HG03442 (cell line): ENCODE measurements at regions not wholly inside any gene's neighbourhood (a gene's known extent, or its start where the extent isn't known, plus 50 kb on each side); places are given as distances from the start of the nearest gene placed in this dataset.

Experiments used
- ATAC-seq: cut with Tn5 transposase; IDR thresholded peaks from one replicate; pipeline ENCODE4 v1.9.1; 2021; ENCODE audit warnings: mild to moderate bottlenecking, moderate library complexity; ENCODE audit not compliant: unreplicated experiment

- ATAC-seq: no peak
Measured at GRCh38 chrX:69232945-69233344, 67.7 kb upstream of the PJA1 start.

- ATAC-seq: no peak
Measured at GRCh38 chrX:69231903-69232302, 66.7 kb upstream of the PJA1 start.

GRCh38 chrX:69229436-69229835, 64.2 kb upstream of the PJA1 start:
- no peak for ATAC-seq

GRCh38 chrX:69228732-69229131, 63.5 kb upstream of the PJA1 start:
- no peak for ATAC-seq

GRCh38 chrX:69226459-69227158, 61.4 kb upstream of the PJA1 start:
- no peak for ATAC-seq

- ATAC-seq: no peak
Measured at GRCh38 chrX:69222103-69223090, 57.1 kb upstream of the PJA1 start.

GRCh38 chrX:69221239-69222102, 56.2 kb upstream of the PJA1 start:
- no peak for ATAC-seq

- no peak for ATAC-seq
Measured at GRCh38 chrX:69218407-69218997, 53.2 kb upstream of the PJA1 start.

GRCh38 chrX:69216911-69217310, 51.7 kb upstream of the PJA1 start:
- ATAC-seq: no peak

GRCh38 chrX:69216446-69216845, 51.2 kb upstream of the PJA1 start:
- no peak for ATAC-seq

GRCh38 chrX:69215161-69215875, 50.1 kb upstream of the PJA1 start:
- ATAC-seq: no peak
